Heart right ventricle (tissue), 16 donors: ENCODE measurements at regions not wholly inside any gene's neighbourhood (a gene's known extent, or its start where the extent isn't known, plus 50 kb on each side); places are given as distances from the start of the nearest gene placed in this dataset.

ENCODE experiments used
- ATAC-seq, 8 donors: fragments of 200-7000 bp; cut with Tn5 transposase; one replicate each; pipeline ENCODE4 v1.9.1; 2020; ENCODE audit warnings: mild to moderate bottlenecking in 8 of 8, moderate library complexity in 8 of 8, moderate number of reproducible peaks in 1 of 8
- DNase-seq, 2 donors: peaks; one replicate each; pipeline ENCODE4 v3.0.0-alpha.2; 2020
- H3K27ac ChIP-seq, 10 donors: fragments of 200-600 bp; sonication (generic) in 2 of 10; one replicate each; pipeline versions ENCODE4 v1.5.0 to v1.8.0; 2020 to 2022; ENCODE audit warnings: mild to moderate bottlenecking in 3 of 10
- H3K27me3 ChIP-seq, 7 donors: fragments of 200-600 bp; one replicate each; pipeline ENCODE4 v1.8.0; 2021 to 2022; ENCODE audit warnings: mild to moderate bottlenecking in 2 of 7
- H3K36me3 ChIP-seq, 9 donors: fragments of 200-600 bp; sonication (generic) in 1 of 9; one replicate each; pipeline versions ENCODE4 v1.5.0 to v1.8.0; 2020 to 2022; ENCODE audit warnings: mild to moderate bottlenecking in 2 of 9
- H3K4me1 ChIP-seq, 9 donors: fragments of 200-600 bp; sonication (generic) in 1 of 9; one replicate each; pipeline versions ENCODE4 v1.5.0 to v1.8.0; 2020 to 2022; ENCODE audit warnings: mild to moderate bottlenecking in 4 of 9
- H3K4me3 ChIP-seq, 10 donors: fragments of 200-600 bp; sonication (generic) in 2 of 10; one replicate each; pipeline versions ENCODE4 v1.5.0 to v1.8.0; 2020 to 2022; ENCODE audit warnings: mild to moderate bottlenecking in 7 of 10, moderate library complexity in 2 of 10
- H3K9me3 ChIP-seq, 11 donors: fragments of 200-600 bp in 10 of 11; sonication (generic) in 2 of 11; one replicate each; pipeline versions ENCODE4 v1.5.0 to v1.8.0; 2013 to 2022; ENCODE audit warnings: mild to moderate bottlenecking in 2 of 11, control low read depth in 1 of 11, moderate library complexity in 1 of 11
- CTCF ChIP-seq, 9 donors: fragments of 200-600 bp; sonication (generic) in 2 of 9; IDR thresholded peaks; one replicate each; pipeline versions ENCODE4 v1.5.0 to v1.8.0; 2021 to 2022; ENCODE audit warnings: antibody characterized with exemption in 9 of 9, mild to moderate bottlenecking in 5 of 9, moderate library complexity in 1 of 9
- WGBS, 2 donors: extraction: QIAGEN DNeasy Blood & Tissue Kit; methylation state at CpG; one replicate each; pipeline ENCODE4 v1.1.7; 2013; ENCODE audit warnings: inconsistent platforms in 1 of 2; 5-methylcytosine and 5-hydroxymethylcytosine counted together
- intact Hi-C, 10 donors: fragments of 100-400 bp; cut with DNase I; formaldehyde crosslinking; loops; one replicate each; pipeline versions ENCODE4 v1.11.1 to v1.14.2; 2022
- donor health status: Arrhythmogenic right ventricular cardiomyopathy.
- donor health status: ischemic (EF 13 %, LVEDD 7.1; RV severe dilation, severe dysfunction).
- donor health status: healthy with polysubstance abuse.
- donor health status: DM: no; HTN: yes; CAD: no.
- donor health status: DM: no; HTN: no; CAD: no.
- donor health status: ischemic (EF 25% LVEDD 6.9; RV normal size, moderate dysfunction).
- donor health status: ischemic (EF 25% LVEDD 5.7; RV mildly dilated, moderate dysfunction).
- donor health status: healthy.
- donor health status: DM: yes; HTN: yes; CAD: no.
- donor health status: Ischemic cardiomyopathy.
- donor health status: ischemic (EF 35%, LVEDD 5.7; RV mildly dilated, moderate dysfunction).
- donor health status: nonischemic (EF 11% LVEDD 7.7; RV severe dilation, severe dysfunction).
- donor health status: DM: yes; HTN: yes; CAD: no.
- donor health status: PGD.
- donor health status: ischemic (EF 29% LVEDD 5.4; RV normal size, mild dysfunction).
- donor health status: nonischemic (EF 23%, LVEDD 6.1; RV moderate dilation, normal function).

- 93% methylated on average over 6 of the region's 6 CpGs for WGBS, 2 donors
- ATAC-seq (no peak), DNase-seq (no peak)
- H3K27me3 ChIP-seq: peaks cover 0 to 40% (median 0%) of the 10 kb centered on the region in 7 donors
- no peaks in the 10 kb centered on the region for H3K36me3 ChIP-seq
- H3K4me1 ChIP-seq: peaks cover 0 to 10% (median 9%) of the 10 kb centered on the region in 9 donors
- TF ChIP-seq CTCF (IDR thresholded peaks at IDR 0.05): no peak
- no peak overlapping the region for H3K27ac ChIP-seq
- H3K4me3 ChIP-seq: no peak overlapping the region
- intact Hi-C loops: no loop called here
- no peaks in the 10 kb centered on the region for H3K9me3 ChIP-seq
Measured at GRCh38 chr1:229119161-229119560, 151.8 kb upstream of the RAB4A start.

GRCh38 chr1:229119876-229120275 is 151.0 kb upstream of the RAB4A start:
- Histone ChIP-seq H3K27me3 (peaks cover 0 to 35% (median 0%) of the 10 kb centered on the region in 7 donors), H3K27ac (no peak overlapping the region), H3K4me1 (peaks cover 0 to 12% (median 9%) of the 10 kb centered on the region in 9 donors), H3K36me3 (no peaks in the 10 kb centered on the region), H3K9me3 (no peaks in the 10 kb centered on the region), H3K4me3 (no peak overlapping the region)
- TF ChIP-seq CTCF (IDR thresholded peaks at IDR 0.05): no peak
- WGBS, 2 donors: 88 to 97% methylated on average over 8 of the region's 8 CpGs
- intact Hi-C loops: no loop called here
- ATAC-seq: no peak
- no peak for DNase-seq

GRCh38 chr1:229121845-229122436 is 149.0 kb upstream of the RAB4A start:
- Histone ChIP-seq H3K27ac (no peak overlapping the region), H3K4me3 (no peak overlapping the region), H3K36me3 (no peaks in the 10 kb centered on the region), H3K27me3 (peaks cover 0 to 25% (median 0%) of the 10 kb centered on the region in 7 donors), H3K9me3 (no peaks in the 10 kb centered on the region), H3K4me1 (peaks cover 0 to 12% (median 9%) of the 10 kb centered on the region in 9 donors)
- TF ChIP-seq CTCF (IDR thresholded peaks at IDR 0.05): no peak
- intact Hi-C loops: no loop called here
- DNase-seq (no peak), ATAC-seq (no peak)
- WGBS, 2 donors: 68 to 77% methylated on average over 11 of the region's 11 CpGs

- H3K27me3 ChIP-seq: peaks cover 0 to 19% (median 0%) of the 10 kb centered on the region in 7 donors
- DNase-seq (no peak), ATAC-seq (no peak)
- WGBS, 2 donors: 82 to 85% methylated on average over 6 of the region's 6 CpGs
- H3K36me3 ChIP-seq: no peaks in the 10 kb centered on the region
- no peak overlapping the region for H3K27ac ChIP-seq
- no peaks in the 10 kb centered on the region for H3K9me3 ChIP-seq
- no peak overlapping the region for H3K4me3 ChIP-seq
- intact Hi-C loops: no loop called here
- TF ChIP-seq CTCF (IDR thresholded peaks at IDR 0.05): no peak
- H3K4me1 ChIP-seq: peaks cover 0 to 12% (median 6%) of the 10 kb centered on the region in 9 donors
Measured at GRCh38 chr1:229122606-229123005, 148.3 kb upstream of the RAB4A start.
